PC-9 (cell line): ENCODE measurements at regions not wholly inside any gene's neighbourhood (a gene's known extent, or its start where the extent isn't known, plus 50 kb on each side); places are given as distances from the start of the nearest gene placed in this dataset.

Experiments
- CTCF ChIP-seq: fragments of 200-600 bp; sonication (generic); conservative IDR thresholded peaks from 2 replicates; pipeline ENCODE4 v1.6.1; 2017; ENCODE audit warnings: mixed run types, antibody characterized with exemption, mild to moderate bottlenecking, moderate library complexity
- EZH2 ChIP-seq: fragments of 200-600 bp; sonication (generic); IDR thresholded peaks from 2 replicates; pipeline ENCODE4 v1.8.0; 2017; ENCODE audit warnings: antibody characterized with exemption, low read depth

GRCh38 chr5:3845230-3845629, 249.6 kb downstream of the IRX1 start:
- TF ChIP-seq CTCF: no peak
- no peak for TF ChIP-seq EZH2
